Left kidney (tissue), 1 donor: ENCODE measurements at regions not wholly inside any gene's neighbourhood (a gene's known extent, or its start where the extent isn't known, plus 50 kb on each side); places are given as distances from the start of the nearest gene placed in this dataset.
A peak's percentile ranks its signal among the peaks of the same experiment; 100 is the strongest.

Source experiments
- DNase-seq: peaks from one replicate; pipeline ENCODE4 v3.0.0-alpha.2; 2013

GRCh38 chr5:31137676-31138075 is 55.8 kb upstream of the CDH6 start:
- no peak for DNase-seq

- DNase-seq, result no peak
Observed at GRCh38 chr5:31135542-31135941, 57.9 kb upstream of the CDH6 start.

GRCh38 chr5:31133488-31133887 is 60.0 kb upstream of the CDH6 start:
- DNase-seq, result no peak

GRCh38 chr5:31131381-31131891 is 62.0 kb upstream of the CDH6 start:
- DNase-seq, result no peak

GRCh38 chr5:31130676-31131075 is 62.8 kb upstream of the CDH6 start:
- DNase-seq, result no peak

- DNase-seq, result no peak
Observed at GRCh38 chr5:31124651-31125305, 68.7 kb upstream of the CDH6 start.

- DNase-seq, result no peak
Observed at GRCh38 chr5:31124026-31124425, 69.5 kb upstream of the CDH6 start.

- no peak for DNase-seq
Observed at GRCh38 chr5:31122998-31123951, 70.2 kb upstream of the CDH6 start.

GRCh38 chr5:31121224-31121623 is 72.3 kb upstream of the CDH6 start:
- no peak for DNase-seq

- DNase-seq, result no peak
Observed at GRCh38 chr5:31120642-31120948, 72.9 kb upstream of the CDH6 start.

GRCh38 chr5:31119938-31120641 is 73.4 kb upstream of the CDH6 start:
- DNase-seq, result no peak

- no peak for DNase-seq
Observed at GRCh38 chr5:31116466-31117031, 76.9 kb upstream of the CDH6 start.

GRCh38 chr5:31114817-31115216 is 78.7 kb upstream of the CDH6 start:
- no peak for DNase-seq

- no peak for DNase-seq
Observed at GRCh38 chr5:31113666-31114350, 79.7 kb upstream of the CDH6 start.

- DNase-seq, result no peak
Observed at GRCh38 chr5:31113101-31113500, 80.4 kb upstream of the CDH6 start.

GRCh38 chr5:31107091-31107518 is 86.4 kb upstream of the CDH6 start:
- DNase-seq, result peak; percentile 84

GRCh38 chr5:31106691-31107090 is 86.8 kb upstream of the CDH6 start:
- no peak for DNase-seq

GRCh38 chr5:31106278-31106677 is 87.2 kb upstream of the CDH6 start:
- no peak for DNase-seq

- DNase-seq, result no peak
Observed at GRCh38 chr5:31104775-31105174, 88.7 kb upstream of the CDH6 start.

GRCh38 chr5:31100781-31101310 is 92.6 kb upstream of the CDH6 start:
- DNase-seq, result no peak

- DNase-seq, result no peak
Observed at GRCh38 chr5:31100047-31100575, 93.4 kb upstream of the CDH6 start.
